Transverse colon (tissue), 4 donors: ENCODE measurements at regions not wholly inside any gene's neighbourhood (a gene's known extent, or its start where the extent isn't known, plus 50 kb on each side); places are given as distances from the start of the nearest gene placed in this dataset.

ENCODE experiments used
- DNase-seq: peaks from one replicate; pipeline ENCODE4 v3.0.0-alpha.2; 2019
- H3K27ac ChIP-seq, 4 donors: fragments of 200-600 bp; sonication (generic); 2 replicates each; pipeline ENCODE4 v1.5.1; 2016 to 2018; ENCODE audit warnings: inconsistent platforms in 4 of 4
- H3K27me3 ChIP-seq: fragments of 200-600 bp; sonication (generic); 2 replicates; pipeline ENCODE4 v1.5.1; 2017; ENCODE audit warnings: inconsistent platforms
- H3K36me3 ChIP-seq, 4 donors: fragments of 200-600 bp; sonication (generic); 2 replicates each; pipeline ENCODE4 v1.5.1; 2017 to 2019; ENCODE audit warnings: inconsistent platforms in 4 of 4
- H3K4me1 ChIP-seq, 4 donors: fragments of 200-600 bp; sonication (generic); 2 replicates each; pipeline ENCODE4 v1.5.1; 2017 to 2020; ENCODE audit warnings: inconsistent platforms in 4 of 4
- H3K4me3 ChIP-seq, 4 donors: fragments of 200-600 bp; sonication (generic); 1 replicate in 1 of 4; 2 replicates in 3 of 4; pipeline versions ENCODE4 v1.5.1 to v1.6.1; 2017 to 2019; ENCODE audit warnings: inconsistent platforms in 4 of 4
- H3K9me3 ChIP-seq, 2 donors: fragments of 200-600 bp; sonication (generic); 2 replicates each; pipeline ENCODE4 v1.5.1; 2017 to 2019; ENCODE audit warnings: inconsistent platforms in 2 of 2
- CTCF ChIP-seq, 5 experiments: fragments of 200-600 bp in 3 of 5; fragments of 450-650 bp in 2 of 5; sonication (generic) in 3 of 5; IDR thresholded peaks; 1 replicate in 2 of 5; 2 replicates in 3 of 5; pipeline ENCODE4 v1.5.1; 2016 to 2017; ENCODE audit warnings: antibody characterized with exemption in 5 of 5, inconsistent platforms in 3 of 5, mild to moderate bottlenecking in 2 of 5, moderate library complexity in 1 of 5
- EP300 ChIP-seq: sonication (generic); formaldehyde crosslinking; IDR thresholded peaks from one replicate; pipeline ENCODE4 v1.6.1; 2017; ENCODE audit warnings: antibody characterized with exemption, low read depth
- POLR2A ChIP-seq: fragments of 450-650 bp; IDR thresholded peaks from one replicate; pipeline ENCODE4 v1.6.1; 2016; ENCODE audit warnings: antibody characterized with exemption, mild to moderate bottlenecking, moderate library complexity
- POLR2AphosphoS5 ChIP-seq, 3 donors: sonication (generic); formaldehyde crosslinking; IDR thresholded peaks; one replicate each; pipeline ENCODE4 v1.6.1; 2016; ENCODE audit warnings: antibody characterized with exemption in 3 of 3
- WGBS, 2 donors: methylation state at CpG; one replicate each; pipeline ENCODE4 v1.1.5; 2018; ENCODE audit warnings: low coverage in 1 of 2; 5-methylcytosine and 5-hydroxymethylcytosine counted together
- in situ Hi-C, 4 donors: fragments of 200-750 bp; cut with MboI; loops; one replicate each; pipeline versions ENCODE4 v1.15.0 to v1.15.1; 2017; ENCODE audit warnings: low sequenced_read_pairs in 3 of 4, low pct_ligation_motif_present in 1 of 4, low pct_unique_long_range_greater_than_20kb in 1 of 4
- intact Hi-C: fragments of 100-400 bp; cut with DNase I; formaldehyde crosslinking; loops from one replicate; pipeline ENCODE4 v1.15.1; 2023; ENCODE audit warnings: low total_unique reads

- in situ Hi-C loops, result no loop called here
- no peak for DNase-seq
- WGBS, 2 donors, result 87% methylated on average over 17 of the region's 18 CpGs; no CpG with 5 or more reads in 1 of the 2 donors
- TF ChIP-seq EP300 (no peak), CTCF (IDR thresholded peaks at IDR 0.05) (no peak), POLR2A (no peak), POLR2AphosphoS5 (IDR thresholded peaks at IDR 0.05) (no peak)
- Histone ChIP-seq H3K27me3 (no peaks in the 10 kb centered on the region), H3K4me1 (no peaks in the 10 kb centered on the region), H3K9me3 (no peaks in the 10 kb centered on the region), H3K27ac (no peak overlapping the region), H3K36me3 (no peaks in the 10 kb centered on the region), H3K4me3 (no peak overlapping the region)
- intact Hi-C loops, result no loop called here
Observed at GRCh38 chr22:49589811-49590210, 237.9 kb downstream of the BRD1 start.

GRCh38 chr22:49589301-49589700 lies 238.4 kb downstream of the BRD1 start:
- Histone ChIP-seq H3K27ac (no peak overlapping the region), H3K27me3 (no peaks in the 10 kb centered on the region), H3K4me3 (no peak overlapping the region), H3K9me3 (no peaks in the 10 kb centered on the region), H3K36me3 (no peaks in the 10 kb centered on the region), H3K4me1 (no peaks in the 10 kb centered on the region)
- DNase-seq, result no peak
- in situ Hi-C loops, result no loop called here
- intact Hi-C loops, result no loop called here
- WGBS, 2 donors, result 94 to 100% methylated on average over 1 to 14 of the region's 14 CpGs
- TF ChIP-seq EP300 (no peak), POLR2AphosphoS5 (IDR thresholded peaks at IDR 0.05) (no peak), CTCF (IDR thresholded peaks at IDR 0.05) (no peak), POLR2A (no peak)

GRCh38 chr22:49588739-49589138 lies 238.9 kb downstream of the BRD1 start:
- no peak for DNase-seq
- H3K27me3 ChIP-seq, result no peaks in the 10 kb centered on the region
- in situ Hi-C loops, result no loop called here
- intact Hi-C loops, result no loop called here
- no peaks in the 10 kb centered on the region for H3K36me3 ChIP-seq
- WGBS, 2 donors, result 76% methylated on average over 12 of the region's 12 CpGs; no CpG with 5 or more reads in 1 of the 2 donors
- no peaks in the 10 kb centered on the region for H3K4me1 ChIP-seq
- no peaks in the 10 kb centered on the region for H3K9me3 ChIP-seq
- TF ChIP-seq POLR2A (no peak), EP300 (no peak), POLR2AphosphoS5 (IDR thresholded peaks at IDR 0.05) (no peak), CTCF (IDR thresholded peaks at IDR 0.05) (no peak)
- H3K27ac ChIP-seq, result no peak overlapping the region
- no peak overlapping the region for H3K4me3 ChIP-seq

GRCh38 chr22:49587987-49588386 lies 239.7 kb downstream of the BRD1 start:
- 75 to 76% methylated on average over 4 to 12 of the region's 13 CpGs for WGBS, 2 donors
- DNase-seq, result peak; percentile 2
- Histone ChIP-seq H3K4me1 (no peaks in the 10 kb centered on the region), H3K4me3 (no peak overlapping the region), H3K27ac (no peak overlapping the region), H3K36me3 (no peaks in the 10 kb centered on the region), H3K27me3 (no peaks in the 10 kb centered on the region), H3K9me3 (no peaks in the 10 kb centered on the region)
- in situ Hi-C loops (no loop called here), intact Hi-C loops (no loop called here)
- TF ChIP-seq POLR2AphosphoS5 (IDR thresholded peaks at IDR 0.05) (no peak), EP300 (no peak), POLR2A (no peak), CTCF (IDR thresholded peaks at IDR 0.05) (no peak)
